ENCODE measurements at regions not wholly inside any gene's neighbourhood (a gene's known extent, or its start where the extent isn't known, plus 50 kb on each side); places are given as distances from the start of the nearest gene placed in this dataset.

DNA sequence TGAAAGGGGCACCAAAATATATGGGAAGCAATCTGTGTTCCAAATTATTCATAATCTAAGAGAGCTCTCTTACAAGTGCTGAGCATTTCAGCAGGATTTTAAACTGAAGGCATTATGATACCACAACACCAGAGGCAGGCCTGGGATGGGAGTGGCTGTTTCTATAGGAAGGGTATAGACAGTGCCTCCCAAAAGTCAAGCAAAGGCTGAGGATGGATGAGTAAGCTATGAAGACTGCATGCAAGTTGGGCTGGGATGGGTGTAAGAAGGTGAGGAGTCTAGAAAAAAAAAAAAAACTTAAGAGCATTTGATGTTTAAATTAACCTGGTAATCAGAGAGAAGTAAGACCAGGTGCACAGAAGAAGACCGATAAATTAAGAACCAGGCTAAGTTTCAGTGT is 132.5 kb downstream of the OSR1 start:
- no peaks in the 10 kb centered on the region for H3K9me3 ChIP-seq
- no peak overlapping the region for H3K4me3 ChIP-seq
- peaks cover 0 to 19% (median 6%) of the 10 kb centered on the region in 3 donors for H3K4me1 ChIP-seq
- TF ChIP-seq, protein P1, sequence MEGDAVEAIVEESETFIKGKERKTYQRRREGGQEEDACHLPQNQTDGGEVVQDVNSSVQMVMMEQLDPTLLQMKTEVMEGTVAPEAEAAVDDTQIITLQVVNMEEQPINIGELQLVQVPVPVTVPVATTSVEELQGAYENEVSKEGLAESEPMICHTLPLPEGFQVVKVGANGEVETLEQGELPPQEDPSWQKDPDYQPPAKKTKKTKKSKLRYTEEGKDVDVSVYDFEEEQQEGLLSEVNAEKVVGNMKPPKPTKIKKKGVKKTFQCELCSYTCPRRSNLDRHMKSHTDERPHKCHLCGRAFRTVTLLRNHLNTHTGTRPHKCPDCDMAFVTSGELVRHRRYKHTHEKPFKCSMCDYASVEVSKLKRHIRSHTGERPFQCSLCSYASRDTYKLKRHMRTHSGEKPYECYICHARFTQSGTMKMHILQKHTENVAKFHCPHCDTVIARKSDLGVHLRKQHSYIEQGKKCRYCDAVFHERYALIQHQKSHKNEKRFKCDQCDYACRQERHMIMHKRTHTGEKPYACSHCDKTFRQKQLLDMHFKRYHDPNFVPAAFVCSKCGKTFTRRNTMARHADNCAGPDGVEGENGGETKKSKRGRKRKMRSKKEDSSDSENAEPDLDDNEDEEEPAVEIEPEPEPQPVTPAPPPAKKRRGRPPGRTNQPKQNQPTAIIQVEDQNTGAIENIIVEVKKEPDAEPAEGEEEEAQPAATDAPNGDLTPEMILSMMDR (IDR thresholded peaks at IDR 0.05): no peak
- no peak for TF ChIP-seq POLR2A (IDR thresholded peaks at IDR 0.05)
- no peaks in the 10 kb centered on the region for H3K36me3 ChIP-seq
- peaks cover 0 to 24% (median 0%) of the 10 kb centered on the region in 4 donors for H3K27me3 ChIP-seq
- no peak for DNase-seq
- WGBS, 2 donors: 86 to 95% methylated on average over 1 of the region's 1 CpG
- intact Hi-C loops (cut with DNase I): no loop called here
- no peak overlapping the region for H3K27ac ChIP-seq

GRCh38 chr2:19225126-19225525 is 133.3 kb downstream of the OSR1 start:
- intact Hi-C loops (cut with DNase I): no loop called here
- TF ChIP-seq, protein P1 (IDR thresholded peaks at IDR 0.05): no peak
- no peak for TF ChIP-seq POLR2A (IDR thresholded peaks at IDR 0.05)

GRCh38 chr2:19224486-19224885 is 133.9 kb downstream of the OSR1 start:
- intact Hi-C loops (cut with DNase I): no loop called here

More at GRCh38 chr2:19225126-19225525, 133.3 kb downstream of the OSR1 start:
- H3K4me1 ChIP-seq: peaks cover 0 to 19% (median 6%) of the 10 kb centered on the region in 3 donors
- H3K4me3 ChIP-seq: no peak overlapping the region
- H3K9me3 ChIP-seq: no peaks in the 10 kb centered on the region
- DNase-seq: no peak
- H3K36me3 ChIP-seq: no peaks in the 10 kb centered on the region
- H3K27ac ChIP-seq: no peak overlapping the region
- peaks cover 0 to 24% (median 0%) of the 10 kb centered on the region in 4 donors for H3K27me3 ChIP-seq

GRCh38 chr2:19224011-19224410 is 134.4 kb downstream of the OSR1 start:
- Histone ChIP-seq H3K9me3 (no peaks in the 10 kb centered on the region), H3K4me3 (no peak overlapping the region), H3K4me1 (peaks cover 0 to 17% (median 6%) of the 10 kb centered on the region in 3 donors), H3K27me3 (peaks cover 0 to 24% (median 0%) of the 10 kb centered on the region in 4 donors), H3K27ac (no peak overlapping the region), H3K36me3 (no peaks in the 10 kb centered on the region)
- no peak for DNase-seq
- intact Hi-C loops (cut with DNase I): no loop called here
- 76 to 85% methylated on average over 5 of the region's 5 CpGs for WGBS, 2 donors
- no peak for TF ChIP-seq POLR2A (IDR thresholded peaks at IDR 0.05)
- TF ChIP-seq, protein P1 (IDR thresholded peaks at IDR 0.05): no peak

More at GRCh38 chr2:19224486-19224885, 133.9 kb downstream of the OSR1 start:
- 80 to 88% methylated on average over 1 of the region's 1 CpG for WGBS, 2 donors
- Histone ChIP-seq H3K27ac (no peak overlapping the region), H3K4me3 (no peak overlapping the region), H3K36me3 (no peaks in the 10 kb centered on the region), H3K4me1 (peaks cover 0 to 19% (median 6%) of the 10 kb centered on the region in 3 donors), H3K9me3 (no peaks in the 10 kb centered on the region), H3K27me3 (peaks cover 0 to 24% (median 0%) of the 10 kb centered on the region in 4 donors)
- no peak for DNase-seq
- TF ChIP-seq, protein P1 (IDR thresholded peaks at IDR 0.05): no peak
- TF ChIP-seq POLR2A (IDR thresholded peaks at IDR 0.05): no peak

DNA sequence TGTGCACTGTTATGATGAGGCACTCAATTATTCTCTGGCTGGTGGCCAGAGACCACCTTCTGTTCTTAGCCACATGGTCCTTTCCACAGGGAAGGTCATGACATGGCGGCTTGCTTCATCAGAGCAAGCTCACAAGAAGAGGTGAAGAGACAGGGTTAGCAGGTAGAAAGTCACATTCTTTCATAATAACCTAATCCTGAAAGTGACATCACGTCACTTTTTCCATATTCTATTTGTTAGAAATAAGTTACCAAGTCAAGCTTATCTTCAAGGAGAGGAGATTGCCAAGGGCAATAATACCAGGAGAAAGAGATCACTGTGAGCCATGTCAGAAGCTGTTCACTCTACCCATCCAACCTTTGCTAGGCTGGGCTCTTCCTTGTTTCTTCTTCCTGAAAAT is 139.4 kb downstream of the OSR1 start:
- Histone ChIP-seq H3K4me1 (no peaks in the 10 kb centered on the region), H3K4me3 (no peak overlapping the region), H3K27me3 (no peaks in the 10 kb centered on the region), H3K27ac (no peak overlapping the region), H3K9me3 (no peaks in the 10 kb centered on the region), H3K36me3 (no peaks in the 10 kb centered on the region)
- TF ChIP-seq, protein P1 (IDR thresholded peaks at IDR 0.05): no peak
- no peak for TF ChIP-seq POLR2A (IDR thresholded peaks at IDR 0.05)
- WGBS, 2 donors: 80 to 88% methylated on average over 2 of the region's 2 CpGs
- intact Hi-C loops (cut with DNase I): no loop called here
- DNase-seq: no peak

Data from esophagus squamous epithelium (tissue), 5 donors.